Testis (tissue), 2 donors: ENCODE measurements at regions not wholly inside any gene's neighbourhood (a gene's known extent, or its start where the extent isn't known, plus 50 kb on each side); places are given as distances from the start of the nearest gene placed in this dataset.

Experiments
- DNase-seq: peaks from one replicate; pipeline ENCODE4 v3.0.0-alpha.2; 2019
- H3K27ac ChIP-seq, 2 donors: fragments of 200-600 bp; sonication (generic); one replicate each; pipeline ENCODE4 v1.5.1; 2019
- H3K27me3 ChIP-seq: fragments of 200-600 bp; sonication (generic); one replicate; pipeline ENCODE4 v1.5.1; 2019
- H3K36me3 ChIP-seq: fragments of 200-600 bp; sonication (generic); one replicate; pipeline ENCODE4 v1.5.1; 2017; ENCODE audit warnings: low read depth; ENCODE audit errors: missing control alignments
- H3K4me1 ChIP-seq: fragments of 200-600 bp; sonication (generic); one replicate; pipeline ENCODE4 v1.5.1; 2019
- H3K4me3 ChIP-seq, 2 donors: fragments of 200-600 bp; sonication (generic); one replicate each; pipeline ENCODE4 v1.5.1; 2017 to 2019
- H3K9me3 ChIP-seq: fragments of 200-600 bp; sonication (generic); one replicate; pipeline ENCODE4 v1.5.1; 2017
- POLR2A ChIP-seq: fragments of 450-650 bp; IDR thresholded peaks from one replicate; pipeline ENCODE4 v1.6.1; 2017; ENCODE audit warnings: antibody characterized with exemption, mild to moderate bottlenecking, moderate library complexity
- WGBS, 2 donors: methylation state at CpG; one replicate each; pipeline ENCODE4 v1.1.5; 2018; 5-methylcytosine and 5-hydroxymethylcytosine counted together
- intact Hi-C: fragments of 100-400 bp; cut with DNase I; formaldehyde crosslinking; loops from one replicate; pipeline ENCODE4 v1.15.1; 2023; ENCODE audit warnings: low total_unique reads
- TF ChIP-seq, protein P1 (sequence below), 3 experiments: fragments of 450-650 bp in 2 of 3; fragments of 200-600 bp in 1 of 3; sonication (generic) in 1 of 3; IDR thresholded peaks; one replicate each; pipeline ENCODE4 v1.5.1; 2016 to 2019; ENCODE audit warnings: antibody characterized with exemption in 3 of 3, mild to moderate bottlenecking in 2 of 3, moderate library complexity in 1 of 3

DNA sequence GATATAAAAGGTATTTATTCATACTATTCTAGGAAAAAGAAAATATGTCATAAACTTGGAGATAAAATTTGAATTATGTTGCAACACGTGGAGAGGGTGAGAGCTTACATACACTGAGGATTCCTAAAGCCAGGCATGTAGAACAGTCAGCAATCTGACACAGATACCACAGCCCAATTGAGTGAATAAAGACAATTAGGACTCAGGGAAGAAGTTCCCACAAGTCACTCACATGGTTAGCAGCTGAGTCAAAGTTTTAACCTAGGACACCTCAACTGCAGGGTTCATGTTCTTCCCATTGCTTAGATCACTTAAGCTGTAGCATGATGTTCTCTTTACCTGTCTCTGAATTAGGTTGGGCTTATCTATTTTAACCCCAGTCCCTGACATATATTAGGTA is 189.5 kb downstream of the CMPK2 start:
- Histone ChIP-seq H3K9me3 (no peaks in the 10 kb centered on the region), H3K27me3 (no peaks in the 10 kb centered on the region), H3K27ac (no peak overlapping the region), H3K4me1 (no peaks in the 10 kb centered on the region), H3K4me3 (no peak overlapping the region), H3K36me3 (no peaks in the 10 kb centered on the region)
- WGBS, 2 donors: 38 to 45% methylated on average over 1 of the region's 1 CpG
- intact Hi-C loops: no loop called here
- TF ChIP-seq, protein P1, sequence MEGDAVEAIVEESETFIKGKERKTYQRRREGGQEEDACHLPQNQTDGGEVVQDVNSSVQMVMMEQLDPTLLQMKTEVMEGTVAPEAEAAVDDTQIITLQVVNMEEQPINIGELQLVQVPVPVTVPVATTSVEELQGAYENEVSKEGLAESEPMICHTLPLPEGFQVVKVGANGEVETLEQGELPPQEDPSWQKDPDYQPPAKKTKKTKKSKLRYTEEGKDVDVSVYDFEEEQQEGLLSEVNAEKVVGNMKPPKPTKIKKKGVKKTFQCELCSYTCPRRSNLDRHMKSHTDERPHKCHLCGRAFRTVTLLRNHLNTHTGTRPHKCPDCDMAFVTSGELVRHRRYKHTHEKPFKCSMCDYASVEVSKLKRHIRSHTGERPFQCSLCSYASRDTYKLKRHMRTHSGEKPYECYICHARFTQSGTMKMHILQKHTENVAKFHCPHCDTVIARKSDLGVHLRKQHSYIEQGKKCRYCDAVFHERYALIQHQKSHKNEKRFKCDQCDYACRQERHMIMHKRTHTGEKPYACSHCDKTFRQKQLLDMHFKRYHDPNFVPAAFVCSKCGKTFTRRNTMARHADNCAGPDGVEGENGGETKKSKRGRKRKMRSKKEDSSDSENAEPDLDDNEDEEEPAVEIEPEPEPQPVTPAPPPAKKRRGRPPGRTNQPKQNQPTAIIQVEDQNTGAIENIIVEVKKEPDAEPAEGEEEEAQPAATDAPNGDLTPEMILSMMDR (IDR thresholded peaks at IDR 0.05): no peak
- no peak for TF ChIP-seq POLR2A
- DNase-seq: no peak

DNA sequence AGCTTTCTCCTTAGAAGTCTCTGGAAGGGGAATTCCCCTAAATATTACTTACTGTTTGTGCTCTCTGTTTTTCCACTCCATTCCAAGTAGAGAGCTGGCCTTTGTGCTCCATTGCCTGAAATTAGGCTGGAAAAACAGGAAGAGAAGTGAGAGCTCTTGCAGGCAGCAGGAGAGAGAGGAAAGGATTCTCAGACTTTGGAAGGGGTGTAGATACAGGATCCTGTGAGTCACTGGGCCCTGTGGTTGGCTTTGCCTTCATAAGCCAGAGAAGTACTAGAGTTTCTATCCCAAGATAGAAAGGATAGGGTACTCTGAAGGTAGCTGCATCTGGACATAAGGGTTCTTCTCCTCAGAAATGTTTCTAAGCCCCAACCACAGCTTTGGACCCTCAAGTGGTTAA is 188.9 kb downstream of the CMPK2 start:
- TF ChIP-seq, protein P1 (IDR thresholded peaks at IDR 0.05): no peak
- TF ChIP-seq POLR2A: no peak
- H3K27ac ChIP-seq: no peak overlapping the region
- H3K4me1 ChIP-seq: no peaks in the 10 kb centered on the region
- H3K36me3 ChIP-seq: no peaks in the 10 kb centered on the region
- no peak for DNase-seq
- no peaks in the 10 kb centered on the region for H3K27me3 ChIP-seq
- H3K9me3 ChIP-seq: no peaks in the 10 kb centered on the region
- H3K4me3 ChIP-seq: no peak overlapping the region
- intact Hi-C loops: no loop called here

DNA sequence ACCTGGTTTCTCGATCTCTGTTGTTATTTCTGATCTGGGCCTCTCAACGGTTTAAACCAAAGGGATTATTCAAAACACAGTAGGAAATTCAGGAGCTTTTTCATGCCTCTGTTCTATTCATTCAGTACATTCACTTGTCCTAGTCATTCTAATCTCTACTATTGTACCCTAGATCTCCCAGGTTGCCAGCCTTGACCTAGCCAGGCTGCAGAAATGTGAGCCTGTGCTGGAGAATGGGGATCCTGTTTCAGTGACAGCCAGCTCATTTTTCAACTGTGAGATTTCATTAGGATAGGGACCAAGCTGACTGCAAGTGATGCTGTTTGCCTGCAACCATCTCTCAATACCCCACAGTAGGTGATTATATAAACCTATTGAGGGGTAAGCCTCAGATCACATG is 186.2 kb downstream of the CMPK2 start:
- H3K9me3 ChIP-seq: no peaks in the 10 kb centered on the region
- WGBS, 2 donors: 65 to 72% methylated on average over 2 of the region's 2 CpGs
- H3K4me1 ChIP-seq: no peaks in the 10 kb centered on the region
- no peaks in the 10 kb centered on the region for H3K36me3 ChIP-seq
- no peaks in the 10 kb centered on the region for H3K27me3 ChIP-seq
- no peak overlapping the region for H3K4me3 ChIP-seq
- intact Hi-C loops: no loop called here
- H3K27ac ChIP-seq: no peak overlapping the region
- TF ChIP-seq, protein P1 (IDR thresholded peaks at IDR 0.05): no peak
- no peak for TF ChIP-seq POLR2A
- DNase-seq: no peak

DNA sequence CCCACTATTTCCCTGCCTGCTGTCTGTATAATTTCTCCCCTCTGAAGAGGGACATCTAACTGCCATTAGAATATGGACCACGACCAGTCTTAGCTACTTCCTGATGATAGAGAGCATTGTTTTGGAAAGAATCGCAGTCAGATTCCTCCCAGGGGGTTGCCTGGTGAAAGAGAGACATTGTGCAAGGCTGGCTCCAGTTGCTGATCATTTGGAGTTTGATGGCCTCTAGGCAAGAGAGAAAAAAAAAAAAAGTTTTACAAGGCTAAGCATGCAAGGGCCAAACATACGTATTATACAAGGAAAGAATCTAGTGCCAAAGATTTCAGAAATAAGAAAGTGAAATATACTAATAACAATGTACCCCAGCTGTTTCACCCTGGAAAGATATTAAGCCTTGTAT is 182.2 kb downstream of the CMPK2 start:
- WGBS, 2 donors: 64 to 69% methylated on average over 3 of the region's 3 CpGs
- intact Hi-C loops: no loop called here
- Histone ChIP-seq H3K9me3 (no peaks in the 10 kb centered on the region), H3K4me1 (no peaks in the 10 kb centered on the region), H3K27ac (no peak overlapping the region), H3K36me3 (no peaks in the 10 kb centered on the region), H3K27me3 (no peaks in the 10 kb centered on the region), H3K4me3 (no peak overlapping the region)
- DNase-seq: no peak
- TF ChIP-seq POLR2A: no peak
- TF ChIP-seq, protein P1 (IDR thresholded peaks at IDR 0.05): no peak

DNA sequence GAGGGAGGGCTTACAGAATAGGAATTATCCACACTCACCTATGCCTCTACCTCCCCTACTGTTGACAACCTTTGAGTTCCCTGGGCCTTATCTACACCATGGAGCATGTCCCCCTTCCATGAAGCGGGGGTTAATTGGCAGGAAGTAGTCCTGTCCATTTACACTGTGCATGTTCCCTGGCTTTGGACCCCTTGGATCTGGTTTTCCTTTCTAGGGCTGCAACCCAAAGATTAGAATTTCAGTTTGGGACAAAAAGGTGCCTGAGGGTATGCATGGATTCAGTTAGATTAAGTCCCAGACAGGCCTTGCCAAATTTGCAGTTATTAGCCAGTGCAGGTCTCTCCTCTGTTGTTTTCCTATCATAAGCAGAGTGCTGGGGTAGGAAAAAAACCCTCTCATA is 180.3 kb downstream of the CMPK2 start:
- Histone ChIP-seq H3K4me1 (no peaks in the 10 kb centered on the region), H3K27ac (no peak overlapping the region), H3K9me3 (no peaks in the 10 kb centered on the region), H3K27me3 (no peaks in the 10 kb centered on the region), H3K4me3 (no peak overlapping the region), H3K36me3 (no peaks in the 10 kb centered on the region)
- WGBS, 2 donors: 81 to 91% methylated on average over 1 of the region's 1 CpG
- no peak for TF ChIP-seq POLR2A
- TF ChIP-seq, protein P1 (IDR thresholded peaks at IDR 0.05): no peak
- intact Hi-C loops: no loop called here
- DNase-seq: no peak
